Glutamatergic neuron (in vitro differentiated cells): ENCODE measurements at regions not wholly inside any gene's neighbourhood (a gene's known extent, or its start where the extent isn't known, plus 50 kb on each side); places are given as distances from the start of the nearest gene placed in this dataset.

ENCODE experiments used
- DNase-seq: peaks from one replicate; pipeline ENCODE4 v3.0.0; 2022
- H3K27ac Mint-ChIP-seq: one replicate; pipeline ENCODE4 v1.8.0; 2020; ENCODE audit warnings: mild to moderate bottlenecking, mixed read lengths, inconsistent platforms; ENCODE audit not compliant: unreplicated experiment
- H3K27me3 Mint-ChIP-seq: one replicate; pipeline ENCODE4 v1.8.0; 2020; ENCODE audit warnings: mild to moderate bottlenecking, moderate library complexity, mixed read lengths, inconsistent platforms; ENCODE audit not compliant: unreplicated experiment
- H3K36me3 Mint-ChIP-seq: one replicate; pipeline ENCODE4 v1.8.0; 2020; ENCODE audit warnings: mild to moderate bottlenecking, mixed read lengths, inconsistent platforms; ENCODE audit not compliant: unreplicated experiment
- H3K4me1 Mint-ChIP-seq: one replicate; pipeline ENCODE4 v1.8.0; 2020; ENCODE audit warnings: mild to moderate bottlenecking, low read depth, mixed read lengths, inconsistent platforms; ENCODE audit not compliant: unreplicated experiment
- H3K4me3 Mint-ChIP-seq: one replicate; pipeline ENCODE4 v1.8.0; 2020; ENCODE audit warnings: mild to moderate bottlenecking, mixed read lengths, inconsistent platforms; ENCODE audit not compliant: unreplicated experiment
- H3K9me3 Mint-ChIP-seq: one replicate; pipeline ENCODE4 v1.8.0; 2020; ENCODE audit warnings: mild to moderate bottlenecking, moderate library complexity, mixed read lengths, inconsistent platforms; ENCODE audit not compliant: unreplicated experiment
- TF ChIP-seq, protein P1 (sequence below): fragments of 200-600 bp; sonication (generic); IDR thresholded peaks from one replicate; pipeline ENCODE4 v1.5.0; 2021; ENCODE audit not compliant: partially characterized antibody, unreplicated experiment

DNA sequence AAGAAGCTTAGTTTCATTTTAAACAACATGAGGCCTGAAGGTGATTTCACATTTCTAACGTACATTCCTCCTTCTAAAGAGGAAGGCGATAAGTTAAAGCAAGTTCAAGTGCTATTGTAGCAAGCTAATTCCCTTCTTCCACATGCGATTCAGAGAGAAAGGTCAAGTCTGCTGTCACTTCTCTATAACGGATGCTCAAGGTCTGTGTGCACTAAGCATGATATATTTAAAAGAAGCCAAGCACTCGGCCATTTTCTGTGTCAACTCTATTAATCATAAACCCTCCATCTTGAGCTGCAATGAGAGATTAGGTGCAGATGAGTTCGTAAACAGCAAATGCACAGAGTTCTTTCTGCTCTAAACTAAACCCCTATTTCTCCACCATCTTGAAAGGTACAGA is 568.8 kb upstream of the ZFHX3 start:
- Mint-ChIP-seq H3K36me3 (no peaks in the 10 kb centered on the region), H3K27me3 (no peaks in the 10 kb centered on the region), H3K4me3 (no peak overlapping the region), H3K4me1 (no peaks in the 10 kb centered on the region), H3K9me3 (no peaks in the 10 kb centered on the region), H3K27ac (no peak overlapping the region)
- DNase-seq = no peak
- TF ChIP-seq, protein P1, sequence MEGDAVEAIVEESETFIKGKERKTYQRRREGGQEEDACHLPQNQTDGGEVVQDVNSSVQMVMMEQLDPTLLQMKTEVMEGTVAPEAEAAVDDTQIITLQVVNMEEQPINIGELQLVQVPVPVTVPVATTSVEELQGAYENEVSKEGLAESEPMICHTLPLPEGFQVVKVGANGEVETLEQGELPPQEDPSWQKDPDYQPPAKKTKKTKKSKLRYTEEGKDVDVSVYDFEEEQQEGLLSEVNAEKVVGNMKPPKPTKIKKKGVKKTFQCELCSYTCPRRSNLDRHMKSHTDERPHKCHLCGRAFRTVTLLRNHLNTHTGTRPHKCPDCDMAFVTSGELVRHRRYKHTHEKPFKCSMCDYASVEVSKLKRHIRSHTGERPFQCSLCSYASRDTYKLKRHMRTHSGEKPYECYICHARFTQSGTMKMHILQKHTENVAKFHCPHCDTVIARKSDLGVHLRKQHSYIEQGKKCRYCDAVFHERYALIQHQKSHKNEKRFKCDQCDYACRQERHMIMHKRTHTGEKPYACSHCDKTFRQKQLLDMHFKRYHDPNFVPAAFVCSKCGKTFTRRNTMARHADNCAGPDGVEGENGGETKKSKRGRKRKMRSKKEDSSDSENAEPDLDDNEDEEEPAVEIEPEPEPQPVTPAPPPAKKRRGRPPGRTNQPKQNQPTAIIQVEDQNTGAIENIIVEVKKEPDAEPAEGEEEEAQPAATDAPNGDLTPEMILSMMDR = no peak

DNA sequence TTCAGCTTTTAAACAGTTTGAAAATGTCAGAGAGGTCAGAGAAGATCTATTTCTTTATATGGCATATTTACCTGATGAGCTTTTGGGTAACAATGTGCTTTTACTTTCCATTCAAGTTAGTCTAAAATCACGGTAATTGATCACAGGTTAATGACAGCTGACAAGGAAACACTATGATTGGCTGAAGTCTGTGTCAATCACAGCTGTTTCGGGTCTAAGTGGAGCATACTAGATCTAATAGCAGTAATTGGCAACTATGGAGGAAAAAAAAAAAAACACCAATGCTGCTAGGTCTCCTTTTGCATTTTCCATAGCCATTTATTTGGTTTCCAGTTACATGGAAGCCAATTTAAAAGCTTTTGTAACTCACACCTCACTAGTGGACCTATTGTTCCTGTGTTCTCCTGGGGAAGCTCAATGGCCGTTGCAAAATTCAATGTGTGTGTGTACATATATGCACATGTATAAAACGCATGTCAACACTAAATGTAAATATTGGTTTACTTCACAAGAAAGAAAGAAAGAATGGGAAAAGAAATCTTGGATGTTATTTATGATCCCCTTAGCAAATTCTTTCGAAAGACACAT is 568.3 kb upstream of the ZFHX3 start:
- DNase-seq = no peak
- TF ChIP-seq, protein P1 = no peak
- no peaks in the 10 kb centered on the region for H3K36me3 Mint-ChIP-seq
- no peaks in the 10 kb centered on the region for H3K4me1 Mint-ChIP-seq
- no peak overlapping the region for H3K27ac Mint-ChIP-seq
- no peaks in the 10 kb centered on the region for H3K9me3 Mint-ChIP-seq
- no peak overlapping the region for H3K4me3 Mint-ChIP-seq
- H3K27me3 Mint-ChIP-seq = no peaks in the 10 kb centered on the region

DNA sequence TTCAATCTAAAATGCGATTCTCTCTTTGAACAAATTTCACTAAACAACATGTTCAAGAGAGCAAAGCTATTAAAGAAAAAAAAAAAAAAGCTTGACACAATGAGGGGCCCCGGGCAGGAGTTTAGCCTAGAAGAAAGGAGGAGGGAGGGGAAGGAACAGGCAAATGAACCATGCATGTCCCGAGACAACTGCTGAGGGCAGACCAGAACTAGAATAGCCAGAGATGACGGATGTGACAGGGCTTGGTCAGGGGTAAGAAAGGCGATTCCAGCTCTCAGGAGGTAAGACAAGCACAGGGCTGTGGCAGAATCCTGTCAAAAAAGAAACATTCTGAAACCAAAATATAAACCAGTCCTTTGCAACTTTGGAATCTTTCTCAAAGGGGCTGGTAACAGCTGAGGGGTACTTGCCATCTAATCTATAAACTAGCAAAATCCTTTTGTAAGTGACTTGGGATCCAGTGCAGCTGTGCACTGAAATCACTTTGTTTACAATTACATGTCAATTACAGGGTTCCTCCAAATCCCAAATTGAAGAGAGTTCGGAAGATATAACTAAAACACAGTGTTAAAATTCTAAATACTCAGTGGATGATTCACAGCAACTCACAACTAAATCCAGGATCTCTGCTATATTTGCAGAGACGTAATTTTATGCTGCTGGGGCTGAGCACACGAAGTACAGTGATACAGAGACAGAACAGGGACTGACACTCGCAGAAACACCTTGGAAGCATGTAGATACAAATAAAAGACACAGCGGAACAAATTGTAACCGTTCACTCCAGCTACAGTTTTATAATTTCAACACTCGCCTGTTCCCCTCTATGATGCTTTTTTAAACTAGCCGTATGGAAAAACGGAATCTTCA is 567.4 kb upstream of the ZFHX3 start:
- Mint-ChIP-seq H3K4me3 (no peak overlapping the region), H3K4me1 (no peaks in the 10 kb centered on the region), H3K27me3 (no peaks in the 10 kb centered on the region), H3K36me3 (no peaks in the 10 kb centered on the region), H3K9me3 (no peaks in the 10 kb centered on the region), H3K27ac (no peak overlapping the region)
- TF ChIP-seq, protein P1 = no peak
- no peak for DNase-seq

DNA sequence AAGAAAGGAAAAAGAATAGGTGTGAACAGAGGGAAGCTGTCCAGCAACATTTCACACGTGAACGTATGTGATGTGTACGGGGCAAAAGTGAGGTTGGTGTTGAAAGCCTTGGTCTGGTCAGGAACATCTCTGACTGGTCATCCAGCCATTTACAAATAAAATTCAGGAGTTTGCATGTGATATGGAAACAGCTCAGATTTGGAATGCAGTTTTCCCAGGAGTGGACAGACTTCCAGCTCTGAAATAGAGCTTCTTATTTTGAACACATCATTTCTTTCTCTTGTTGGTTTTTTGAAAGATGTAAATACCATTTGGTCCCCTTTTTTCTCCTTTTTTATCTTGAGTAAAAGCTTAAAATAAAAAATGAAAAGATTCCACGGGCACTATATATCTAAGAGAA is 566.2 kb upstream of the ZFHX3 start:
- no peaks in the 10 kb centered on the region for H3K36me3 Mint-ChIP-seq
- H3K4me1 Mint-ChIP-seq = no peaks in the 10 kb centered on the region
- TF ChIP-seq, protein P1 = no peak
- H3K27me3 Mint-ChIP-seq = no peaks in the 10 kb centered on the region
- H3K9me3 Mint-ChIP-seq = no peaks in the 10 kb centered on the region
- no peak for DNase-seq
- H3K27ac Mint-ChIP-seq = no peak overlapping the region
- H3K4me3 Mint-ChIP-seq = no peak overlapping the region

DNA sequence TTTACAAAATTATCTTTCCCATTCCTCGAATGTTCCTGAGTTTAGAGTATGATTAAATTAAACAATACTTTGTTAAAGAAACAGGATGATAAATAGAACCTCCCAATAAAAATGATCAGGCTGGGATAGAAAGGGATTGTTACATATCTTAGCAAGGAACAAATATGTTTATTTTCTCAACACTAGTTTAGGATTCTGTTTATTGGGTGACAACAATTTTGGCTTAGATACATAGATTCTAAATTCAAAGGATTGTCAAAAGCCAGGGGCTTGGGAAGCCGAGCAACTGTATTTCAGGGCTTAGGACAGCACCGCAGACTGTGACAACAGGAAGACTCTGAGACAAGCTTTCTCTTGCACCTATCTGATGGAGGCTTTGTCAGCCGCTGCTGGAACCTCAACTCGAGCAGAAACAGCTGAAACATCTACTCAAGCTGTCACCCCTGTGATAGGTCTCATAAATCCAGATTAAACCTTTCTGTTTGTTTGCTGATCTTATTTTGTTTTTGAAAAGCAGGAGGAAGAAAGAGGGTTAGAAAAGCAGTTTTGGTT is 562.8 kb upstream of the ZFHX3 start:
- Mint-ChIP-seq H3K27ac (no peak overlapping the region), H3K9me3 (no peaks in the 10 kb centered on the region)
- no peak for DNase-seq

More for the DNA sequence above, 562.8 kb upstream of the ZFHX3 start:
- TF ChIP-seq, protein P1 = no peak
- no peaks in the 10 kb centered on the region for H3K4me1 Mint-ChIP-seq
- no peak overlapping the region for H3K4me3 Mint-ChIP-seq
- no peaks in the 10 kb centered on the region for H3K36me3 Mint-ChIP-seq
- H3K27me3 Mint-ChIP-seq = no peaks in the 10 kb centered on the region
